Duodenal mucosa (tissue), 2 donors: ENCODE measurements at regions not wholly inside any gene's neighbourhood (a gene's known extent, or its start where the extent isn't known, plus 50 kb on each side); places are given as distances from the start of the nearest gene placed in this dataset.
A peak's percentile ranks its signal among the peaks of the same experiment; 100 is the strongest.
"Not testable (repeated sequence)": the region's sequence is repeated elsewhere in the genome, so short reads cannot be mapped to it uniquely, and the experiment has no call there.

ENCODE experiments used
- H3K27ac ChIP-seq: one replicate; pipeline ENCODE4 v1.7.0; 2013; ENCODE audit warnings: low read depth, low read length
- H3K27me3 ChIP-seq, 2 donors: one replicate each; pipeline ENCODE4 v1.7.0; 2013; ENCODE audit warnings: low read length in 2 of 2, control low read depth in 1 of 2; ENCODE audit not compliant: insufficient read depth in 2 of 2, control insufficient read depth in 1 of 2
- H3K36me3 ChIP-seq, 2 donors: one replicate each; pipeline ENCODE4 v1.7.0; 2013; ENCODE audit warnings: low read length in 2 of 2, control low read depth in 1 of 2; ENCODE audit not compliant: insufficient read depth in 2 of 2, control insufficient read depth in 1 of 2
- H3K4me1 ChIP-seq, 2 donors: one replicate each; pipeline ENCODE4 v1.7.0; 2013; ENCODE audit warnings: low read length in 2 of 2, control low read depth in 1 of 2; ENCODE audit not compliant: insufficient read depth in 2 of 2, control insufficient read depth in 1 of 2
- H3K4me3 ChIP-seq, 2 donors: one replicate each; pipeline ENCODE4 v1.7.0; 2013; ENCODE audit warnings: low read length in 2 of 2, low read depth in 1 of 2
- H3K9ac ChIP-seq, 2 donors: one replicate each; pipeline ENCODE4 v1.7.0; 2013; ENCODE audit warnings: low read length in 2 of 2, low read depth in 1 of 2
- H3K9me3 ChIP-seq, 2 donors: one replicate each; pipeline ENCODE4 v1.7.0; 2013; ENCODE audit warnings: low read length in 2 of 2, control low read depth in 1 of 2; ENCODE audit not compliant: control insufficient read depth in 1 of 2

- H3K27ac ChIP-seq = no peak overlapping the region
- H3K4me3 ChIP-seq = no peak overlapping the region
- H3K36me3 ChIP-seq = no peaks in the 10 kb centered on the region
- H3K9me3 ChIP-seq = no peaks in the 10 kb centered on the region
- no peak overlapping the region for H3K9ac ChIP-seq
- H3K4me1 ChIP-seq = peaks cover 5 to 8% of the 10 kb centered on the region in 2 donors
- H3K27me3 ChIP-seq = no peaks in the 10 kb centered on the region
These were observed 198.2 kb upstream of the MSX2 start for GRCh38 chr5:174526177-174526576.

- Histone ChIP-seq H3K9me3 (no peaks in the 10 kb centered on the region), H3K4me1 (peaks cover 16 to 23% of the 10 kb centered on the region in 2 donors), H3K27ac (no peak overlapping the region), H3K4me3 (no peak overlapping the region), H3K27me3 (no peaks in the 10 kb centered on the region), H3K36me3 (no peaks in the 10 kb centered on the region), H3K9ac (no peak overlapping the region)
These were observed 196.4 kb upstream of the MSX2 start for GRCh38 chr5:174527916-174528540.

- H3K27me3 ChIP-seq = no peaks in the 10 kb centered on the region
- H3K4me3 ChIP-seq = no peak overlapping the region
- H3K9ac ChIP-seq = no peak overlapping the region
- H3K27ac ChIP-seq = no peak overlapping the region
- no peaks in the 10 kb centered on the region for H3K36me3 ChIP-seq
- H3K4me1 ChIP-seq = peaks cover 18 to 32% of the 10 kb centered on the region in 2 donors
- no peaks in the 10 kb centered on the region for H3K9me3 ChIP-seq
These were observed 195.4 kb upstream of the MSX2 start for GRCh38 chr5:174528821-174529544.

- H3K4me3 ChIP-seq = no peak overlapping the region
- H3K4me1 ChIP-seq = peaks cover 24 to 38% of the 10 kb centered on the region in 2 donors
- H3K36me3 ChIP-seq = no peaks in the 10 kb centered on the region
- no peak overlapping the region for H3K27ac ChIP-seq
- no peaks in the 10 kb centered on the region for H3K27me3 ChIP-seq
- H3K9me3 ChIP-seq = no peaks in the 10 kb centered on the region
- H3K9ac ChIP-seq = no peak overlapping the region
These were observed 194.3 kb upstream of the MSX2 start for GRCh38 chr5:174529925-174530681.

GRCh38 chr5:174531782-174532191, 192.6 kb upstream of the MSX2 start:
- no peak overlapping the region for H3K9ac ChIP-seq
- peak overlapping the region in 1 of 2 donors; percentile 27 for H3K4me3 ChIP-seq
- peaks cover 24 to 38% of the 10 kb centered on the region in 2 donors for H3K4me1 ChIP-seq
- H3K27ac ChIP-seq = no peak overlapping the region
- no peaks in the 10 kb centered on the region for H3K9me3 ChIP-seq
- no peaks in the 10 kb centered on the region for H3K36me3 ChIP-seq
- H3K27me3 ChIP-seq = no peaks in the 10 kb centered on the region

GRCh38 chr5:174532455-174533453, 191.6 kb upstream of the MSX2 start:
- peaks cover 24 to 38% of the 10 kb centered on the region in 2 donors for H3K4me1 ChIP-seq
- H3K9ac ChIP-seq = no peak overlapping the region
- H3K27ac ChIP-seq = no peak overlapping the region
- no peaks in the 10 kb centered on the region for H3K27me3 ChIP-seq
- no peaks in the 10 kb centered on the region for H3K9me3 ChIP-seq
- no peaks in the 10 kb centered on the region for H3K36me3 ChIP-seq
- H3K4me3 ChIP-seq = peak overlapping the region in 1 of 2 donors; percentile 27

- H3K27me3 ChIP-seq = no peaks in the 10 kb centered on the region
- peaks cover 24 to 38% of the 10 kb centered on the region in 2 donors for H3K4me1 ChIP-seq
- no peaks in the 10 kb centered on the region for H3K9me3 ChIP-seq
- no peak overlapping the region for H3K4me3 ChIP-seq
- H3K36me3 ChIP-seq = no peaks in the 10 kb centered on the region
- no peak overlapping the region for H3K27ac ChIP-seq
- H3K9ac ChIP-seq = no peak overlapping the region
These were observed 190.6 kb upstream of the MSX2 start for GRCh38 chr5:174533751-174534241.

- no peaks in the 10 kb centered on the region for H3K9me3 ChIP-seq
- H3K36me3 ChIP-seq = no peaks in the 10 kb centered on the region
- H3K4me3 ChIP-seq = no peak overlapping the region
- H3K4me1 ChIP-seq = peaks cover 24 to 38% of the 10 kb centered on the region in 2 donors
- H3K9ac ChIP-seq = no peak overlapping the region
- no peaks in the 10 kb centered on the region for H3K27me3 ChIP-seq
- no peak overlapping the region for H3K27ac ChIP-seq
These were observed 188.7 kb upstream of the MSX2 start for GRCh38 chr5:174535669-174536068.

- peaks cover 9 to 13% of the 10 kb centered on the region in 2 donors for H3K4me1 ChIP-seq
- H3K4me3 ChIP-seq, H3K27me3 ChIP-seq, H3K9ac ChIP-seq, H3K27ac ChIP-seq, H3K36me3 ChIP-seq, H3K9me3 ChIP-seq: not testable (repeated sequence)
These were observed 184.6 kb upstream of the MSX2 start for GRCh38 chr5:174539823-174540222.
